GM21786 (cell line): ENCODE measurements at regions not wholly inside any gene's neighbourhood (a gene's known extent, or its start where the extent isn't known, plus 50 kb on each side); places are given as distances from the start of the nearest gene placed in this dataset.

Source experiments
- ATAC-seq: cut with Tn5 transposase; IDR thresholded peaks from one replicate; pipeline ENCODE4 v1.9.1; 2021; ENCODE audit not compliant: unreplicated experiment

DNA sequence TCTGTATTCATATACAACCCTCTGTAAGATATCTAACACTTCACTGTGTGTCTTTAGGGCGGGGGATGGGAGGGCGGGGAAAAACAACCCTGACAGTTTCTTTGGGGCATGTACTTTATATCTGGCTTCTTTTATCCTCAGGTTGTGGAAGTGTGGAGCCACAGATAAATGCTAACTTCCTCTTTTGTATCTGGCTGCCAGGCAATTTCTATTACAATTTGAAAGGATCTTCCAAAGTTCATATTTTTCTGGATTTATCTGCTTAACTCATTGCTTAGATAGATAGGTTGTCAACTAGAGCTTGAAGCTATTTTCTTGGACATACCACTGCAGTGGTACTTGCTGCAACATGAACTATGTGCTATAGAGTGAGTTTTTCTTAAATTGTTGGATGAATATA lies 393.0 kb downstream of the LMO7 start:
- ATAC-seq = no peak

DNA sequence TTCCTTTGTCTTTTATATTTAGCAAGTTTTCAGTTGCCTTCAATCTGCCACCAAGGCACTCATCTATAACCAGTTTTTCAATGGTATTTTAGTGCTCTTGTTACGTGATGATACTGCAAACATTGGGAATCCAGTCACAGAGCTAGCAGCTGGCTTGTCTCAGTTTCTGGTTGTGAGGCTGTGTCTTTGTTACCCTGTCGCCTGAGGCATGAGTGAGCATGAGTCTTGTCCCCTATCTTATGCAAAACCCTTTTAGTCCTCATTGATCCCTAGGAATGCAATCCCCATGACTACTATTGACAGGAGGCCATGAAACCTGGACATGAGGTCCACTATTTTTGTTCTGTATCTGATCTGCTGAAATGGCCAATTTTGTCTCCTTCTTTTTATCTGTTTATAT lies 391.0 kb downstream of the LMO7 start:
- no peak for ATAC-seq

DNA sequence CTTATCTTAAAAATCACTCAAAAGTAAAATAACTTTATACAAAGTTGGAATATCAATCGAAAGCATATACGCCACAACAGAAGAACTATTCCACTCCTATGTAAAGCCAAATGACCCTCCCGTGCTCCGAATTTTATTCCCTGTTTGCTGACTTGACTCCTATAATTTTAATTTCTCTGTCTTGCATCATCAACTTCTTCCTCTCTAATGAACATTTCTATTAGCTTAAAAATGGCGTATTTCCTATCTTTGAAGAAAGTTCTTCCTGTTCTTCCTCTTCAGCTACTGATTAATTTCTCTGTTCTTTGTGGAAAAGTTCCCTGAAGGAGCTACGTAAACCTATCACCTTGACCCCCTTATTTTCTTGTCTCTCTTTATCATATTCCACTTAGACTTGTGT lies 389.3 kb downstream of the LMO7 start:
- no peak for ATAC-seq

DNA sequence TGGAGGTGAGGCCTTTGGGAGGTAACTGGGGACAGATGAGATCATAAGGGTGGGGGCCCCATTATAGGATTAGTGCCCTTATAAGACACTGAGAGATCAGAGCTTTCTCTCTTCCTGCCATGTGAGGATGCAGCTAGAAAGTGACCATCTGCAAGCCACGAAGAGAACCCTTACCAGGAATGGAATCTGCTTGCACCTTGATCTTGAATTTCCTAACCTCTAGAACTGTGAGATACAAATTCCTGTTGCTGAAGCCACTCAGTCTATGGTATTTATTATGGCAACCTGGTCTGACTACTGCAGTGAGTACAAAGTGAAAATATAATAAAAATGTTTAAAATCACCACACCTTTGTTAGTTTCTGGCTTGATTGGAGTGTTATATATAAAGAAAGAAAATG lies 388.0 kb downstream of the LMO7 start:
- ATAC-seq = no peak

- ATAC-seq = no peak
Measured at GRCh38 chr13:76023652-76024051, 387.5 kb downstream of the LMO7 start.

- ATAC-seq = no peak
Measured at GRCh38 chr13:76020421-76020955, 384.4 kb downstream of the LMO7 start.

DNA sequence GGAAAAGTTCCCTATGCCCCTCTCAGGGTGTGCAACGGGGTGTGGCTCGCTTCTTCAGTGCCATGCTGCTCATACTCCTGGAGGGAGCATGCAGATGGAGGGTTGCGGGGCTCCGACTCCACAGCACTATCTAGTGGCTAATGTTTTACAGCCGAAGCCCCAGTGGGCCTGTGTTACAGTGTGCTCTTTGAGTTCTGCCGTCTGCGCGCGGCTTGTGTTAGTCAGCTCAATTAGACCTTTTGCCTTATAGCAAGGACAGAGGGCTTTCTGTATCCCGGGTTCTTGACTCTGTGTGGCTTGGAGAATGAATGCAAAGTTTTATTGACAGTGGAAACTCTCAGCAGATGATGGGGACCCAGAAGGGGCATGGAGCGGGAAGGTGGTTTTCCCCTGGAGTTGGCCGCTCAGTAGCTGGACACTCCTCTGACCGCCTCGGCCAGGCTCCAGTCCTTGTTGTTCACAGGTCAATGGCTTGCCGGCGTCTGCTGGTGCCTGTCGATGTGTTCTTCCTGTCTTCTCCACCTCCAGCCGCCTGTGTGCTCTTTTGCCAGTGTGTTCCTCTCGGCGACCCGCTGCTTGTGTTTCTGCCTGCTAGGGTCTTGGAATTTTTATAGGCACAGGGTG lies 383.4 kb downstream of the LMO7 start:
- ATAC-seq = no peak

GRCh38 chr13:76017861-76018556 lies 381.9 kb downstream of the LMO7 start:
- ATAC-seq = no peak

DNA sequence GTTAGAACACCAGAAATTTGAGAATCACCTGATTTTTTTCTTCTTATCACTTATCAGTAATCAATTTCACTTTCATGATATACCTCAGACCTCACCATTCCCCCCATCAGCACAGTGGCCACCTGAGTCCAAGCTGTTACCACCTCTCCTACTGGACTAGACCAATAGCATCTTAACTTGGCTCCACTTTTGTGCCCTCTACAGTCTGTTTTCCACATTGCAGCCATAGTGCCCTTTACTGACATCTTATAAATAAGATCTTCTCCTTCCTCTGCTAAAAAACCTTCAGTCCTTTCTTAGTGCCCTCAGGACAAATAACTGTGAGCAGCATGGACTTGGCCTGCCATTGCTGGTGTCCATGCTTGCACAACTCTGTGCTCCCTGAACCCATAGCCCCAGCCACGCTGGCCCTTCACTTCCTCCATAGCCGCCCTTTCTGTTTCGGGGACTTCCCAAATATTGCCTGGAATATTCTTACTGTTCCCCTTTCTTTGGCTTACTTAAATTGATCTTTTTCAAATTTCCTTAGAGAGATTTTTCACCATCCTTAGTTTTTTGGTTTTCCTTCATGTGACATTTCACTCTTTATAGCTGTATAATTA lies 380.8 kb downstream of the LMO7 start:
- peak; percentile 76 for ATAC-seq

GRCh38 chr13:76014406-76015318 lies 378.5 kb downstream of the LMO7 start:
- no peak for ATAC-seq

DNA sequence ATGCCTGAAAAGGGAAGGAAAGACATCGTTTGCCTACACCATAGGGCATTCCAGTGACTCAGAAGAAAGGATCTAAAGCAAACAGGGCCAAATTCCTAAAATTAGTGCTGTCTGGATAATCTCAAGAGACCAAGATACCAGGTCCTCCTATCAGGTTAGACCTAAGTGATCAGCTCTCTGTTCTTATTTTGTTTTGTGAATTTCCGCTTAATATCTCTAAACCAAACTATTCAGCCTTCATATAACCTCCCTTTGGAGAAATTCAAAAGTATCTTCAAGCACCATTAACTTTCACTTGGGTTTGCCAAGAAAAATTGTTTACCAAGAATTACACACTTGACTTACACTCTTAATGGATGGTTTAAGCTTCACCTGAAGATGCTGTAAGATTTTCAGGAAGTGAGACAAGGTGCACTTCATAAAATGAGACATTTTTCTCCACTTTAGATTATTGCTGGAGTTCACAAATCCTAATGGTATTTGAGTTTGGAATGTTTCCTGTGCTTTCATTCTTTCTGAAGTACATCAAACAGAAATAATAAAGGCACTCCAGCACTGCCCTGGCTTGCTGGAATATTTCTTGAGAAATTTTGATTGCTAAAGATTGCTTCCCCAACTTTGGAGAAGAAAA lies 376.1 kb downstream of the LMO7 start:
- ATAC-seq = no peak

- peak; percentile 71 for ATAC-seq
Measured at GRCh38 chr13:76009267-76009890, 373.2 kb downstream of the LMO7 start.

- no peak for ATAC-seq
Measured at GRCh38 chr13:76004416-76004815, 368.3 kb downstream of the LMO7 start.

- ATAC-seq = no peak
Measured at GRCh38 chr13:76000131-76000530, 364.0 kb downstream of the LMO7 start.

DNA sequence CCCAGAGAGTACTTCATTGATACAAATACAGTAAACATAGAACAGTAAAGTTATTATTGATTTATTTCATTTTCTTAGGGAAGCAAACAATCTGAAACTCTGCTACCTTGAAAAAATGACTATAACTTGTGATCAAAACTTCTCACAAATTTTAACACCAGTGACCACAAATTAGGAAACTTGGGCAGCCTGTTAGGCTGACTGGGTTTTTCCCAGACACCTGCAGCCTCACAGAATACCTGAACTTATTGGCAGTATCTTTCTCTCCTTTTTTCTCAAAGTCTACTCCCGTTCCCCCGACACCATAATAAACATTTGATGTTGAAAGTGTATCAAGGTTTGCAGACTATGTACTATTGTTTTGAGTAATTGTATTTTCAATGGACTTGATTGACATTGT lies 360.5 kb downstream of the LMO7 start:
- no peak for ATAC-seq

GRCh38 chr13:75995966-75996365 lies 359.8 kb downstream of the LMO7 start:
- no peak for ATAC-seq

DNA sequence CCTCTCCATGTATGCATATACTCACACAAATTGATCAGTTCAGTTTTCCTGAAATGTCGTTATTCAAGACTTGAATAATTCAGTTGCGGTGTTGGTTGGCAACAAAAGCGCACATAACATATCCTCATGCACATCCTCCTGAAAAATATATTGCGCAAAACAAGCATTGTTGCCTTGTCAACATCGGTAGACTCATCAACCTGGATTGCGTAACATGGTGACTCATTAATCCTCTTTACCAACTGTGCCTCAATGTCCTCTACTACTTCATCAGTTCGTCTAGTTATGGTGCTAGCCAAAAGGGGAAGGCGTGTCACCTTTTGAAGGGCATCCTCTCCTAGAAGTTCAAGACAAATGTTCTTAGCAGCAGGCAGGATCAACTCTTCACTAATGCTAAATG lies 357.7 kb downstream of the LMO7 start:
- no peak for ATAC-seq

- ATAC-seq = no peak
Measured at GRCh38 chr13:75993241-75993640, 357.1 kb downstream of the LMO7 start.

DNA sequence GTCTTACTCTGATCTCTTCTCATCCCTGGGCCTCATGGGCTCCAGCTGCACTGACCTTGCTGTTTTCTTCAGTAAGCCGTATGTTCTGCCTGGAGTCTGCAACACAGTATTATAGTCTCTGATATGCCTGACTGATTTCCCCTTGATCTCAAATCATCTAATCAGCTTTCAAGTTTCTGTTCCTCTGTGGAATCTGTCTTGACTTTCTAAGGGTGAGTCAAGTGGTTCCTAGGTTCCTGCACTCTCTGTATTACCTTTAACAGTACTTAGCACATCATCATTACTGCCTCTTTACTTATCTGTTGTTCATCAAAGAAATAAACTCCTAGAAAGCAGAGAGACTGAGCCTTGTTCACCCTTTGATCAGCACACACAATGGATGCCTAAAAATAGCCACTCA lies 350.7 kb downstream of the LMO7 start:
- ATAC-seq = peak; percentile 99

DNA sequence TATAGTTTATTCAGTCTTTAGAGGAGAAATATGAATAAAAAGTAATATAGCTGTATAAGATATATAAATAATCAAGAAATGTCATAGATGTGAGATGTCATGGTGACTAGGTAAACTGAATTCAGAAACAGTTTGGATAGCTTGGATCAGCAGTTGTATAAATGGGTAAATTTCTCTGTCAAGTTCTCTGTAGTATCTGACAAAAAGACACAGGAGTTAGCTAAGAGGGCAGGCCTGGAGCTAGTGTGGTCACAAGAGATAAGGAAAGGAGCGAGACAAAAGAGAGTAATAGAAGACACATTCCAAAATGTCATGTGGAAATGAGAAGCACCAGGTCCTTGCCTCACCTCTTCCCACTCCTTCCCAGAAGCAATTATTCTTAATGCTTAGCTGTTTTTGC lies 349.0 kb downstream of the LMO7 start:
- no peak for ATAC-seq
